GM10266 (cell line): ENCODE measurements at regions not wholly inside any gene's neighbourhood (a gene's known extent, or its start where the extent isn't known, plus 50 kb on each side); places are given as distances from the start of the nearest gene placed in this dataset.

Source experiments
- DNase-seq: peaks from one replicate; pipeline ENCODE4 v3.0.0; 2012; ENCODE audit errors: extremely low spot score
- CTCF ChIP-seq: IDR thresholded peaks from 2 replicates; pipeline ENCODE4 v1.5.1; 2012; ENCODE audit warnings: mild to moderate bottlenecking, low read depth; ENCODE audit not compliant: control insufficient read depth, insufficient read depth; ENCODE audit errors: missing control alignments

DNA sequence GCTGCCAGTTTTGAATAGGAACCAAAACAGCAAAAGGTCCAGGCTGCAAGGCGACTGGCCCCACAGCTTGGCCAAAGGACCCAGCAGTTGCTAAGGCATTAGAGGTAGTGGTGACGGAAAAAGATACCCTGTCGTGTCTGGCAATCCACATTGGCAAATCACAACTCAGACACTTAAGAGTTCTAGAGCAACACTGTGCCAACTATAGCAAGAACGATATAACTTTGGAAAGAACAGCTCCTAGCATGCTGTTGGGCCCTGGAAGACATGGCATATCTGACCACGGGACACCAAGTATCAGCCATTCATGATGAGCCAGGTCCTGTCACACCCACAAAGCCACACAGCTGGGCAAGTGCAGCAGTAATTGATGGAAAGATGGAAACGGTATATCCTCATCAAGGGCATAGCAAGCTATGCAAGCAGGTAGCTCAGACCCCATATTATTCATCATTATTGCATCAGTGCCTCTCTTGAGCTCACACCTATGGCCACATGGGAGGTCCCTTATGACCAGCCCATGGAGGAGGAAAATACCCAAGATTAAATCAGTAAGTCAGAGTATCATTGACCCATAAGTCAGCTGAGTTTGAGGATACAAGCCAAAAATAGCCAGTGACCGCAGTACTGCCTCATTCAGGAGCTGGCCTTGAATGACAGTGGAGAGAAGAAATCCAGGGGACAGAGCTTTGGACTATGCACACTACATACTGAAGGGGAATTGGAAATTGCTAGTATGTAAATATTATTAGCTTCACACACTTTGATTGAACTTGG, 221.2 kb downstream of the SETD4 start:
- no peak for TF ChIP-seq CTCF
- DNase-seq: no peak

DNA sequence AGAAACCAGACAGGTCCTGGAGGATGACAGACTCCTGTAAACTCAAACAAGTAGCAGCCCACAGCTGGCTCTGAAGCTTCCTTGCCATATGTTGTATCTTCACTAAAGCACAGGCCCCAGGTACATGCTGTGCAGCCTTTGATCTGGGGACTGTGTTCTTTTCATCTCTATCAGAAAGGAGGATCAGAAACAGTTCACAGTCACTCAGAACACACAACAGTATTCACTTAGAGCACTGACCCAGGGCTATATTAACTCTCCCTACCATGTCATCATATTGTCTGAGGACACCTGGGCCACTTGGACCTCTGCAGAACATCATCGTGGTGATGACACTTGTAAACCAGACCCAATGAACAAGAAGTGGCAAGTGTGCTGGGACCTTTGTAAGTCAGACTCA, 222.0 kb downstream of the SETD4 start:
- no peak for TF ChIP-seq CTCF
- no peak for DNase-seq

GRCh38 chr21:35833991-35834390, 226.3 kb downstream of the SETD4 start:
- no peak for DNase-seq
- no peak for TF ChIP-seq CTCF

DNA sequence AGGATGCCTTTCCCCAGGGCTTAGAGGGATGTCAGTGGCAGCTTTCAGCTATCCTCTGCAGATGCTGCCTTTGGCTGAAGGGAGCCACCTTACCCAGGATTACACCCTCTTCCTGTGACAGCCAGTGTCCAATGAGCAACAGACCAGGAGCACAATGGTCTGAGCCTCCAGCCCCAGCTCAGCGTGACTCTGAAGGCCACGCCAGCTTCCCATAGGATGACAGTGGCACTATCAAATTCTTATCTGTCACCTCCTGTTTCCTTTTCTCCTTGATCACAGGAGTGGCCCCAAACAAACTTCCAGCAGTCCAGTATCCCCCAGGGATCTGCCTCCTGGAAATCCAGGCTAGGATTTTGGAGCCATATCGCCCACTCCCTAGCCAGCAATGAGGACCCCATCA, 226.9 kb downstream of the SETD4 start:
- DNase-seq: no peak
- TF ChIP-seq CTCF: no peak

- no peak for DNase-seq
- no peak for TF ChIP-seq CTCF
Observed at GRCh38 chr21:35831230-35831629, 229.1 kb downstream of the SETD4 start.

GRCh38 chr21:35829067-35829466, 231.3 kb downstream of the SETD4 start:
- TF ChIP-seq CTCF: no peak
- no peak for DNase-seq

DNA sequence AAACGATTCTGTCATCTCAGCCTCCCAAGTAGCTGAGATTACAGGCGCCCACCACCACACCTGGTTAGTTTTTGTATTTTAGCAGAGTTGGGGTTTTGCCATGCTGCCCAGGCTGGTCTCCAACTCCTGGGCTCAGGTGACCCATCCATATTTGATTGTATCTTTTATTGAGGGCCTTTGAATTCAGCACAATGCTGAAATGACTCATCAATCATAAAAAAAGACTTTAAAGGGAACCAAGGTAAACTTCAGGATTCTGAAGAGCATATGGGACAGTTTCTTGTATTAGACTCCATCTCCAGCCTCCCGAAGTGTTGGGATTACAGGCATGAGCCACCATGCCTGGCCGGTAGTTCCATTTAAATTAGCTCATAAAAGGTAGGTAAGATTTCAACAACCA, 232.2 kb downstream of the SETD4 start:
- TF ChIP-seq CTCF: no peak

More for the DNA sequence above, 232.2 kb downstream of the SETD4 start:
- no peak for DNase-seq
